ENCODE measurements at regions not wholly inside any gene's neighbourhood (a gene's known extent, or its start where the extent isn't known, plus 50 kb on each side); places are given as distances from the start of the nearest gene placed in this dataset.

- Histone ChIP-seq H4K5ac (ENCODE audit: insufficient read length, low read depth, low read length) (no peak overlapping the region), H2BK15ac (ENCODE audit: low read depth, low read length) (no peak overlapping the region), H2BK20ac (ENCODE audit: low read depth, low read length, poor library complexity, severe bottlenecking) (no peak overlapping the region), H3K23ac (ENCODE audit: insufficient read length, low read depth, low read length) (no peak overlapping the region), H3K18ac (ENCODE audit: insufficient read length, low read depth, low read length) (no peak overlapping the region), H3K23me2 (ENCODE audit: insufficient read length, low read depth, low read length, poor library complexity, severe bottlenecking) (no peaks in the 10 kb centered on the region), H3K4me1 (ENCODE audit: insufficient read depth, low read length) (peaks cover 5% of the 10 kb centered on the region; the same call in 1 of the 2 replicates), H3K79me2 (ENCODE audit: insufficient read depth, low read length) (no peaks in the 10 kb centered on the region), H2BK120ac (ENCODE audit: low read depth, low read length, poor library complexity, severe bottlenecking) (no peak overlapping the region), H2BK5ac (ENCODE audit: insufficient read length, low read length) (no peak overlapping the region), H4K20me1 (ENCODE audit: control insufficient read depth, insufficient read depth, insufficient read length) (no peaks in the 10 kb centered on the region), H3K27me3 (ENCODE audit: insufficient read depth, low read length) (no peaks in the 10 kb centered on the region), H3K4ac (ENCODE audit: low read depth, low read length) (no peak overlapping the region), H3K56ac (ENCODE audit: insufficient read length, low read depth, low read length) (no peak overlapping the region), H2BK12ac (ENCODE audit: insufficient read length, low read depth, low read length) (no peak overlapping the region), H3T11ph (ENCODE audit: low read length) (no peak overlapping the region), H3K14ac (ENCODE audit: insufficient read depth, low read length) (no peak overlapping the region; the same call in 1 of the 2 replicates), H3K79me1 (ENCODE audit: insufficient read depth, low read depth, low read length, poor library complexity, severe bottlenecking) (no peaks in the 10 kb centered on the region), H3K4me2 (ENCODE audit: insufficient read depth, insufficient read length, low read length) (no peak overlapping the region), H2AFZ (ENCODE audit: low read length) (no peak overlapping the region), H3K27ac (ENCODE audit: insufficient read length, low read depth, low read length) (no peak overlapping the region), H4K8ac (replicated peaks; ENCODE audit: insufficient read length, low read depth, low read length) (no peak overlapping the region), H4K91ac (ENCODE audit: insufficient read length, low read depth, low read length) (no peak overlapping the region), H3K9ac (ENCODE audit: extremely low read depth, insufficient read length, low read length) (no peak overlapping the region), H3K9me3 (ENCODE audit: control insufficient read depth, low read depth, low read length) (peaks cover 8% of the 10 kb centered on the region), H2AK5ac (ENCODE audit: insufficient read length, low read length) (no peak overlapping the region)
- TF ChIP-seq, protein P1, sequence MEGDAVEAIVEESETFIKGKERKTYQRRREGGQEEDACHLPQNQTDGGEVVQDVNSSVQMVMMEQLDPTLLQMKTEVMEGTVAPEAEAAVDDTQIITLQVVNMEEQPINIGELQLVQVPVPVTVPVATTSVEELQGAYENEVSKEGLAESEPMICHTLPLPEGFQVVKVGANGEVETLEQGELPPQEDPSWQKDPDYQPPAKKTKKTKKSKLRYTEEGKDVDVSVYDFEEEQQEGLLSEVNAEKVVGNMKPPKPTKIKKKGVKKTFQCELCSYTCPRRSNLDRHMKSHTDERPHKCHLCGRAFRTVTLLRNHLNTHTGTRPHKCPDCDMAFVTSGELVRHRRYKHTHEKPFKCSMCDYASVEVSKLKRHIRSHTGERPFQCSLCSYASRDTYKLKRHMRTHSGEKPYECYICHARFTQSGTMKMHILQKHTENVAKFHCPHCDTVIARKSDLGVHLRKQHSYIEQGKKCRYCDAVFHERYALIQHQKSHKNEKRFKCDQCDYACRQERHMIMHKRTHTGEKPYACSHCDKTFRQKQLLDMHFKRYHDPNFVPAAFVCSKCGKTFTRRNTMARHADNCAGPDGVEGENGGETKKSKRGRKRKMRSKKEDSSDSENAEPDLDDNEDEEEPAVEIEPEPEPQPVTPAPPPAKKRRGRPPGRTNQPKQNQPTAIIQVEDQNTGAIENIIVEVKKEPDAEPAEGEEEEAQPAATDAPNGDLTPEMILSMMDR (conservative IDR thresholded peaks at IDR 0.05): no peak
- Mint-ChIP-seq H3K36me3 (ENCODE audit: insufficient read depth in 1 of 3, low read depth in 3 of 3) (peaks cover 8 to 9% (median 9%) of the 10 kb centered on the region in 3 experiments), H3K9me3 (peaks cover 15 to 18% of the 10 kb centered on the region in 2 experiments), H3K4me3 (no peak overlapping the region), H3K27ac (no peak overlapping the region), H3K4me1 (peaks cover 24 to 30% of the 10 kb centered on the region in 2 experiments), H3K27me3 (ENCODE audit: low read depth) (no peaks in the 10 kb centered on the region; the same call in 1 of the 2 replicates)
- DNase-seq: no peak
- no CpG with 5 or more reads among the region's 12 CpGs for whole genome bisulfite sequencing (ENCODE audit: extremely low coverage, insufficient read length, low lambda C conversion rate)
Measured at GRCh38 chr2:234702731-234703225, 205.9 kb upstream of the ARL4C start.
